MCF 10A (cell line): ENCODE measurements at regions not wholly inside any gene's neighbourhood (a gene's known extent, or its start where the extent isn't known, plus 50 kb on each side); places are given as distances from the start of the nearest gene placed in this dataset.

ENCODE experiments used
- BruUV-seq: library from RNA; stranded (reverse); fragments of 400-500 nt; replicated peaks from 2 replicates; lab custom pipeline; 2021; lab: Mats Ljungman, UMichigan
- CTCF ChIA-PET: fragments of 300-600 bp; sonication (Branson Sonifier 250); formaldehyde crosslinking; extraction: SDS; loops from one replicate; lab custom pipeline; 2021; ENCODE audit warnings: antibody characterized with exemption, inconsistent platforms; lab: Yijun Ruan, JAX
- POLR2A ChIA-PET: fragments of 300-600, 350-650 bp; sonication (Branson Sonifier 250); formaldehyde crosslinking; extraction: SDS; loops from one replicate; lab custom pipeline; 2020; ENCODE audit warnings: antibody characterized with exemption, inconsistent platforms; lab: Yijun Ruan, JAX
- DNase-seq: peaks from one replicate; pipeline ENCODE4 v3.0.0-alpha.2; 2018; ENCODE audit not compliant: unreplicated experiment
- H3K27ac Mint-ChIP-seq: one replicate; pipeline ENCODE4 v1.8.0; 2022; ENCODE audit warnings: mild to moderate bottlenecking, low read depth, mixed read lengths; ENCODE audit not compliant: unreplicated experiment
- H3K27me3 Mint-ChIP-seq: one replicate; pipeline ENCODE4 v1.8.0; 2022; ENCODE audit warnings: mixed read lengths; ENCODE audit not compliant: insufficient read depth, unreplicated experiment
- H3K36me3 Mint-ChIP-seq: one replicate; pipeline ENCODE4 v1.8.0; 2022; ENCODE audit warnings: mild to moderate bottlenecking, moderate library complexity, mixed read lengths; ENCODE audit not compliant: insufficient read depth, unreplicated experiment
- H3K4me1 Mint-ChIP-seq: one replicate; pipeline ENCODE4 v1.8.0; 2022; ENCODE audit warnings: mixed read lengths; ENCODE audit not compliant: insufficient read depth, unreplicated experiment
- H3K4me3 Mint-ChIP-seq: one replicate; pipeline ENCODE4 v1.8.0; 2022; ENCODE audit warnings: mild to moderate bottlenecking, moderate library complexity, mixed read lengths; ENCODE audit not compliant: unreplicated experiment
- H3K9me3 Mint-ChIP-seq: one replicate; pipeline ENCODE4 v1.8.0; 2022; ENCODE audit warnings: mixed read lengths; ENCODE audit not compliant: unreplicated experiment
- intact Hi-C: fragments of 100-400 bp; cut with micrococcal nuclease; formaldehyde crosslinking; loops from 2 replicates; pipeline ENCODE4 v1.14.1; 2022
- TF ChIP-seq, protein P1 (sequence below): fragments of 200-600 bp; IDR thresholded peaks from one replicate; pipeline ENCODE4 v1.8.0; 2022; ENCODE audit warnings: antibody characterized with exemption, mild to moderate bottlenecking; ENCODE audit not compliant: unreplicated experiment

GRCh38 chr12:114275086-114275485 is 130.9 kb downstream of the TBX5 start:
- CTCF ChIA-PET: interaction anchor here (0.6 kb wide), 1 partner anchor 321 kb away, joined by 3 read pairs; no protein-coding TSS in a partner anchor
- H3K4me3 Mint-ChIP-seq: no peak overlapping the region
- no peaks in the 10 kb centered on the region for H3K36me3 Mint-ChIP-seq
- intact Hi-C loops: no loop called here
- no peak overlapping the region for H3K27ac Mint-ChIP-seq
- TF ChIP-seq, protein P1, sequence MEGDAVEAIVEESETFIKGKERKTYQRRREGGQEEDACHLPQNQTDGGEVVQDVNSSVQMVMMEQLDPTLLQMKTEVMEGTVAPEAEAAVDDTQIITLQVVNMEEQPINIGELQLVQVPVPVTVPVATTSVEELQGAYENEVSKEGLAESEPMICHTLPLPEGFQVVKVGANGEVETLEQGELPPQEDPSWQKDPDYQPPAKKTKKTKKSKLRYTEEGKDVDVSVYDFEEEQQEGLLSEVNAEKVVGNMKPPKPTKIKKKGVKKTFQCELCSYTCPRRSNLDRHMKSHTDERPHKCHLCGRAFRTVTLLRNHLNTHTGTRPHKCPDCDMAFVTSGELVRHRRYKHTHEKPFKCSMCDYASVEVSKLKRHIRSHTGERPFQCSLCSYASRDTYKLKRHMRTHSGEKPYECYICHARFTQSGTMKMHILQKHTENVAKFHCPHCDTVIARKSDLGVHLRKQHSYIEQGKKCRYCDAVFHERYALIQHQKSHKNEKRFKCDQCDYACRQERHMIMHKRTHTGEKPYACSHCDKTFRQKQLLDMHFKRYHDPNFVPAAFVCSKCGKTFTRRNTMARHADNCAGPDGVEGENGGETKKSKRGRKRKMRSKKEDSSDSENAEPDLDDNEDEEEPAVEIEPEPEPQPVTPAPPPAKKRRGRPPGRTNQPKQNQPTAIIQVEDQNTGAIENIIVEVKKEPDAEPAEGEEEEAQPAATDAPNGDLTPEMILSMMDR: no peak
- no TSS peak for BruUV-seq
- POLR2A ChIA-PET: no interaction called here
- DNase-seq: no peak
- no peaks in the 10 kb centered on the region for H3K9me3 Mint-ChIP-seq
- H3K4me1 Mint-ChIP-seq: no peaks in the 10 kb centered on the region
- H3K27me3 Mint-ChIP-seq: peaks cover 44% of the 10 kb centered on the region

DNA sequence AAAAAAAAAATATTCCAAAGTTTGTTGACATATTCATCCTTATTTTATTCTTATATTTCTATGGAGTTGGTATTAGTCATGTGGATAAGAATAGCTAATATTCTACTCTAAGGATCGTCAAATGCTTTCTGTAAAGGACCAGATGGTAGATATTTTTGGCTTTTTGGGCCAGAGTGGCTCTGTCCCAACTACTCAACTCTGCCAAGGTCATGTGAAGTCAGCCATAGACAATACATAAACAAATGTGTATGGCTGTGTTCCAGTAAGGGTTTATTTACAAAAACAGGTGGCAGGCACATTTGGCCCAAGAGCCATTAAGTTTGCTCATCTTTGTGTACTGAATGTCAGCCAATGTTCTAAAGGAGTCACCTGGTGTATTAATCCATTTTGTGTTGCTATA is 131.8 kb downstream of the TBX5 start:
- intact Hi-C loops: no loop called here
- peaks cover 3% of the 10 kb centered on the region for H3K4me1 Mint-ChIP-seq
- H3K27me3 Mint-ChIP-seq: peaks cover 44% of the 10 kb centered on the region
- BruUV-seq: no TSS peak
- POLR2A ChIA-PET: interaction anchor here (0.7 kb wide), 1 partner anchor 289 kb away, joined by 3 read pairs; no protein-coding TSS in a partner anchor
- no peak overlapping the region for H3K4me3 Mint-ChIP-seq
- H3K9me3 Mint-ChIP-seq: no peaks in the 10 kb centered on the region
- no peak overlapping the region for H3K27ac Mint-ChIP-seq
- CTCF ChIA-PET: no interaction called here
- TF ChIP-seq, protein P1: no peak
- no peaks in the 10 kb centered on the region for H3K36me3 Mint-ChIP-seq
- no peak for DNase-seq

- ChIA-PET CTCF (no interaction called here), POLR2A (no interaction called here)
- Mint-ChIP-seq H3K27ac (no peak overlapping the region), H3K36me3 (no peaks in the 10 kb centered on the region), H3K4me1 (peaks cover 6% of the 10 kb centered on the region), H3K27me3 (peaks cover 44% of the 10 kb centered on the region), H3K9me3 (no peaks in the 10 kb centered on the region), H3K4me3 (no peak overlapping the region)
- TF ChIP-seq, protein P1: no peak
- BruUV-seq: no TSS peak
- no peak for DNase-seq
- intact Hi-C loops: no loop called here
These were observed 133.3 kb downstream of the TBX5 start for GRCh38 chr12:114272605-114273004.

- H3K27me3 Mint-ChIP-seq: peaks cover 44% of the 10 kb centered on the region
- BruUV-seq: no TSS peak
- no peaks in the 10 kb centered on the region for H3K9me3 Mint-ChIP-seq
- intact Hi-C loops: no loop called here
- ChIA-PET CTCF (interaction anchor here (0.7 kb wide), 1 partner anchor 817 kb away, joined by 3 read pairs; no protein-coding TSS in a partner anchor), POLR2A (no interaction called here)
- no peaks in the 10 kb centered on the region for H3K36me3 Mint-ChIP-seq
- DNase-seq: no peak
- TF ChIP-seq, protein P1: no peak
- no peak overlapping the region for H3K4me3 Mint-ChIP-seq
- no peak overlapping the region for H3K27ac Mint-ChIP-seq
- H3K4me1 Mint-ChIP-seq: peaks cover 6% of the 10 kb centered on the region
These were observed 133.9 kb downstream of the TBX5 start for GRCh38 chr12:114272071-114272470.
